GM18867 (cell line): ENCODE measurements at regions not wholly inside any gene's neighbourhood (a gene's known extent, or its start where the extent isn't known, plus 50 kb on each side); places are given as distances from the start of the nearest gene placed in this dataset.
A peak's percentile ranks its signal among the peaks of the same experiment; 100 is the strongest.

Source experiments
- ATAC-seq: cut with Tn5 transposase; IDR thresholded peaks from one replicate; pipeline ENCODE4 v1.9.1; 2021; ENCODE audit warnings: mild to moderate bottlenecking, moderate library complexity; ENCODE audit not compliant: unreplicated experiment

DNA sequence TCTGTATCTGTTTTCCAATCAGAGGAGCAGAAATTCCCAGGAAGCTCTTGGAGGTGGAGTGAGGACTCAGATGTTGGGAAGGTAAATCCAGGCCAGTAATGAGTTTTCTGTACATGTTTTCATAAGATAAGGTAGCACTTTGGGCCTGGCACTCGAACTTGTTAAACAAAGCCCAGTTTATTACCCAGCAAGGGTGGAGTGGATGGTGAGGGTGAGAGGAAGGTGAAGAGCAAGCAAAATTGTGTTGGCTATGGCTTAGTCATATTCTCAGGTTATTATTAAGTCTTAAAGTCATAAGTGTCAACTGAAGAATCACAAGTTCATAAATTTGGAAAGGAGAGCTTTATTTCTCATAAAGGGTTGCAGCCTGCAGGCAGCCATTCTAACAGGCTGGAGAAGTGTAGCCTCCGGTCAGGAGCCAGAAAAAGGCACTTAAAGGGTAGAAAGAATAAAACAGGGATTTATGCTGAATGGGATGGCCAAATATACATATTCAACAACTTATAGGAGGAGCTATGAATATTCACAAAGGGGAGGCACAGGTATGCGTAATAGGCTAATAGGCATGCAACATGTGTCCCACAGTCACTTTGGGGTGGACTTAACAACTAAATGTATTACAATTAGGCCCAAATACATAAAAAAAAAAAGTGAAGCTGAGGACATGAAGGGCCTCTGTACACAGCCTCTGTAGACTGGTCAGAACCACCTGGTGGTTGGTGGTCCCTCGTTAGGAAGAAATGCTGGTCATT is 523.9 kb downstream of the LMO4 start:
- no peak for ATAC-seq

DNA sequence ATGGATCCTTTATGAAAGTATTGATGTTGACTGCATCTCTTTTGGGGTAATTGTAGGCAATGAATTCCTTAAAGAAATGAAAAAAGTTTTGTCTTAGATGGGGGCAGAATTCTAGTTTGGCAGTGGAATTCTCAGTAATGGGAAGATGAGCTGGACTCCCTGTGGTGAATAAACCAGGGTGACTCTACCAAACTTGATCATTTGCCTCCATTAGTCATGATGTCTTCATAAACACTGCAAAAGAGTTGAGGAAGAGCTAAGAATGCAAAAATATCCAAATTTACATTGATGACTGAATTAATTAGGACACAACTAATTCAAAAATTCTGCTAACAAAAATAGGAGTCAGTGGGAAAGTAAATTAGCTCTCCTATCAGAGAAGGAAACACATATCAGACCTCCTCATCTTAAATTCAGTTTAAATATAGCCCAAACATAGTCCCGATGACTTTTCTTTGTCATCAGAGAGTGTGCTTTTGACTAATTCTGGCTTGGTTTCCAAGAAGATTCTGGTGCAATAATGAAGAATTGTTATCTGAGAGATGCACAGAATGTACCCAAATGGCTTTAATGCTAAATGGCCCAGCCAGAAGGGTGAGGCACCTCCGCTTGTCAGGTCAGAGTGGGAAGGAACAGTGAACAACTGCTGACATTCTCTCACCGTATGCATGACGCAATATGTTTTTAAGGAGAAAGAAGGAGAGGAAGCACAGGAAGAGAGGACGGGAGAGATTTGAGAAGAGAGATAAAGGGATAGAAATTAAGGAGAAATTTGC is 525.1 kb downstream of the LMO4 start:
- no peak for ATAC-seq

GRCh38 chr1:87863317-87863716 is 534.6 kb downstream of the LMO4 start:
- ATAC-seq: no peak

GRCh38 chr1:87864676-87865075 is 536.0 kb downstream of the LMO4 start:
- ATAC-seq: peak; percentile 57

DNA sequence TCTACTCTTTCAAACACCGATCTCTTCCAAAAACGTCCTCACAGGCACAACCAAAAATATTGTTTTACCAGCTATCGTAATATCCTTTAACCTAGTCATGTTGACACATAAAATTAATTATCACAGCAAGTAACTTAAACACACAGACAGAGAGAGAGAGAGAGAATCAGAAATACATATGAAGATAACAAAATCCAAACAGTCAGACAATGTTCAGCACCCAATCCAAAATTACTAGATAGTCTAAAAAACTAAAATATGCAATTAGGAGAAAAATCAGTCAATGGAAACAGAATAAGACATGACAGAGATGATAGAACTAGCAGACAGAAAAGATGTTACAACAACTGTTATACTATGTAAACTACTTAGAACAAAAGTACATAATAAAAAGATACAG is 537.7 kb downstream of the LMO4 start:
- no peak for ATAC-seq

DNA sequence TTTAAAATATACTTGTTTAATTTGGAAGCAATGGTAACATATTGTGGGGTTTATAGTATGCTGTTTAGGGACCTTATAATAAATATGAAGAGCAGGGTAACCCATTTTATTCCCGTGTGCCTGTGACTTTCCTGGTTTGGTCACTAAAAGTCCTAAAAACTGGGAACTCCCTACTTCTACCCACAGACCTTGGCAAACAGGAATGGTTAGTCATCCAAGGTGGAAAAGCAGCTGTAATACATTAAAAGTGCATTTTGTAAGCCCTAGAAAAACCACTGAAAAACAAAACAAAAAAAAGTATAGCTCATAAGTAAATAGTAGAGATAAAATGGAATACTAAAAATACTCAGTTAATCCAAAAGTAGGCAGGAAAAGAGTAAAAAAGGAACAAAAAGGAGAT is 538.9 kb downstream of the LMO4 start:
- no peak for ATAC-seq

GRCh38 chr1:87869567-87869966 is 540.9 kb downstream of the LMO4 start:
- ATAC-seq: no peak

DNA sequence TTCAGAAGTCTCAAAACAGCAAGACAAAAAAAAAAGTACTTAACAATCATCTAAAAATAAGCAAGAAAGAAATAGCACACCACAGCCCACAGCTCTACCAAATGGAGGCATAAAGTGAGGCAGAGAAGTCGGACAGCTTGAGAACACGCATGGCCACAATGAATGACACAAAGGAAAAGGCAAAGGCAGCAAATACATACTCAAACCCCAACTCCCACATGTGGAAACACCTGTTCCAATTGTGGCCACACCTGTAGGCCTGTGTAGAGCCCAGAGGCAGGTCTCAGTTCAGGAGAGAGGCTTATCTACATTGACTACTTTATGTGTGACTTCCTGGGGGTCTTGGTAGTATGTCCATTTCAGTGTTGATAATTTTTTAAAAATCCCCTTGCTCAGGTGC is 543.5 kb downstream of the LMO4 start:
- ATAC-seq: peak; percentile 70

DNA sequence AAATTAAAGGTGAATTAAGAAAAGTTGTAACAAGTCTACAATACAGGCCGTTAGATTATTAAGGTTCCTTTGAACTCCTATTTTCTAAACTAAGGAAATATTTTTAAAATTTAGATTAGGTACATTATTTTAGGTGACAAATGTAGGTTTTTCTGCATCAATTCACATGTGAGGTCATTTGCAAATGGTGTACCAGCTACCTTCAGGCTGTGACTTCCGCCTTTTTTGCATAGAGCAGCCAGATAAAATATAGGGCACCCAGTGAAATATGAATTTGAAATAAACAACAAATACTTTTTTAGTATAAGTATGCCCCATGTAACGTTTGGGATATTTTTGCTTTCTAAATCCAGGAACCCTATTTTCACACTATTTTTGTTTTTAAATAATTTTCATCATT is 544.0 kb downstream of the LMO4 start:
- ATAC-seq: no peak

DNA sequence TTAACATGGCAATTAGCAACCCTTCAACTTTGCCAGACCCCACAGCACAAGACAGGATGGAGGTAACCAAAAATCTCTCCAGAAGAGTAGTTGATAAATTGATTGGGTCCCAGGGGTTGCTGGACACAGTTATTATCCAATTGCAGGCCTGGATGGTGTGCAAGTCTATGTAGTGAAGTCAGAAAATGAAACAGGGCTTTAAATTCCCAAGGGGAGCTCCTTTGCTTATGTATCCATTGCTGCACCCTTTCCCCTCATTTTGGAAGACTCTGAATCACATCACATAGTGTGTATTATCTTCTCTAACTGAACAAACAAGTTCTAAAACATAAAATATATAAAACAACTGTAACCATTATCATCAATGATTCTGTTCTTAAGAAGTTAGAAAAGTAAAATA is 550.2 kb downstream of the LMO4 start:
- ATAC-seq: no peak

DNA sequence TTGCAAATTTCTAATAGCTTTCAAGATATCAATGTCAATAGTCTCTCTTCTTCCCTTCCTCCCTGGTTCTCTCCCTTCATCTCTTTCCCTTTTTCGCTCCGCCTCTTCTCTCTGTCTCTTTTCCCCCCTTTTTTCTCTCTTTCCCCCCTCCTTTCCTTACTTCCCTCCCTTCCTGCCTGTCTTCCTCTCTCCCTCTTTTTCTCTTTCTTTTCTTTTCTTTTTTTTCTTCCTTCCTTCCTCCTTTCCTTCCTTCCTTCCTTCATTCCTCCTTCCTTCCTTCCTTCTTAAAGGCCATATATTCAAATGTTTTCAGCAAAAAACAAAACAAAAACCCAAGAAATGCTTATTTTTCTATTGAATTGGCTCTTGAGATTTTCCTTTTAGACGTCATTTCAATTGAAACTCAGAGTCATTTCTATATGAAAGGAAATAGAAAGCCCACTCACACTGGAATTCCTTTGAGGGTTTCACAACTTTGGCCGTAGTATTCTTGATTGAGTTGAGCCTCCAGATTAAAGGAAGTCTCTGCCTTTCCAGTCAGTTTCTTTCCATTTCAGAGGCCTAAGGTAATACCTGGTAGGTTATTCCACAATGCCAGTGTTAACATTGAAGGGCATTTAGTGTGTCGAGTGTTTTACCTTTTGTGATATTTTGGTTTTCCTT is 551.5 kb downstream of the LMO4 start:
- ATAC-seq: no peak

GRCh38 chr1:87880764-87881163 is 552.1 kb downstream of the LMO4 start:
- no peak for ATAC-seq

GRCh38 chr1:87883906-87884305 is 555.2 kb downstream of the LMO4 start:
- no peak for ATAC-seq

- ATAC-seq: no peak
These were observed 555.9 kb downstream of the LMO4 start for GRCh38 chr1:87884581-87884980.

GRCh38 chr1:87885278-87886025 is 556.8 kb downstream of the LMO4 start:
- ATAC-seq: no peak

DNA sequence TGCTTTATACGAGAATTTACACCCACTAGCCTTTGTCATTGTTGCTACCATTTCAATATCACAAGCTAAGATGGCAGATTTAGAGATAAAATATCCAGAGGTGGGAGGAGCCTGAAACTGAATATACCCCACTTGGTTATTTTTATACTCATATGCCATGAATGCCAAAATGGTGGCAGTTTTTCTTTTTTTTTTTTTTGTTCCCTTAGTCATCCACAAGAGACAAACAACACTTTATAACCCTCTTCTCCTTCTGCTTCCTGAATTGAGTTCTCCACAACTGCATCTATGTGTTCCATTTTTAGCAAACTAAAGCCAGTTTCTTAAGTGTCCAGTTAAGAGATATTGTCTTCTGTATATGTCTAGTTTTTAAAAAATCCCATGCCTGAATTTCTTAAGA is 558.4 kb downstream of the LMO4 start:
- ATAC-seq: no peak

DNA sequence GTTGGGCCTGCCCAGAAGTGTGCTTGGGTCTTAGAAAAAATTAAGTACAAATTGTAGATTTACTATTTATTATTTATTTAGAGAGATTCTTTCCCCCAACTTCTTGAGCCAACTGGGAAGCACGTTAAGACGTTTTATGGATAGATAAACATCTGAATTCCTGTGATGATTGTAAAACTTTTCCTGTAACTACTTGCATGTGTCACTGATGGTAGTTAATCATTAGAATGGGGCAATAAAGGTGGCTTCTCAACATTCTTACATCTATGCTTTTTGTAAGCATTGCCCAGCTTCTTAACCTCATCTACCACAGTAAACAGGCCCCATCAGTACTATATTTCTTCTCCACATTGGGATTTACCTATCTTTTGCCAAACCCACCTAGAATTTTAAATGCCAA is 559.8 kb downstream of the LMO4 start:
- ATAC-seq: no peak

DNA sequence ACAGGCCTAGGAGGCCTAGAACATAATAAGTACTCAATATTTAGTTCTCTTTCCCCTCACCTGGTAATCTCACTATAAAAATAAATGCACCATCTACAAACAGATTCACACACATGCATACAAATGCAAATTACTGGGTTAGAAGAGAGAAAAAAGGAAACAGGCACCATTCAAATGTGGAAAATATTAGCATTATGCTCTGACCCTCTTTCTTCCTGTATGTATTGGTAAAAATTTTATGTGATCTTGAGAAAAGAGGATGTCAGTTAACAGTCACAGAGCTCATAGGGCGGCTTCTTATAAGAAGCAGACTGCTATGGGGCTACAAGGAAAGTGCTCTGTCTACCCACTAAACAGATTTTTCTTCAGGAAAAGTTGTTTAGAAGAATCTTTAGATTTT is 565.4 kb downstream of the LMO4 start:
- peak; percentile 68 for ATAC-seq

GRCh38 chr1:87897481-87897880 is 568.8 kb downstream of the LMO4 start:
- ATAC-seq: no peak

DNA sequence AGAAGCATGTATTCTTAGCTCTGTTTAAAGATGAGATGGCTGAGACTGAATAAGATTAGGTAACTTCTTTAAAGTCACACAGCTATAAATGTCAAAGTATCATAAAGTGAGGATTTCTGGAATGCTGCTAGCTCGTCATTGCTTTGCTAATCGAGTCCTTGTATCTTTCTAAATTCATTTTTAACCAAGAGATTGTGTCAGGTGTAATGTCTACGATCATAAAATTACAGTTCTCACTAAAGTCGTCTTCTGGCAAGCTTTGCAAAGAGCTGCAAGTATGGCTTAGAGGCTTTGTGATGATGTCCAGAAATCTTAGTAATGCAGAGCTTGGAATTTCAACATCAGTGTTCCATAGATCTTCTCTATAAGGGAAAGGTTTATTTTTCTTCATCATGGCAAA is 569.8 kb downstream of the LMO4 start:
- ATAC-seq: no peak

GRCh38 chr1:87899017-87899416 is 570.3 kb downstream of the LMO4 start:
- no peak for ATAC-seq
